ENCODE measurements at regions not wholly inside any gene's neighbourhood (a gene's known extent, or its start where the extent isn't known, plus 50 kb on each side); places are given as distances from the start of the nearest gene placed in this dataset.

DNA sequence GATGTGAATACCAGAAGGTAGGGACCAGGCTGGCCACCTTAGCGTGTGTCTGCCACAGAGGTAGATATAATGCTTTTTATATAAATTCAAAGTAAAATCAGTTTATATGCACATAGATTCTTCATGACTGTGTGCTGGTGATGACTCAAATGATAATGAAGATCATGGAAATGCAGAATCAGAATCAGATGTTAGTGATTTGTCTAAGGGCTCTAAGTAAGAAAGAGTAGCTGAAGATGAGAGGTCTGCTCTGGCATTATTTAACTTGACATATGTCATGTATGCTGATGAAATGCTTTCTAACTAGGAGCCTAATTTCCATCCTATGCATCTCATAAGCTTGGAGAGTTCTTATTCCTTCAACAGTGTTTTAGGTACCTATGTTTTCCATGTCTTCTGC, 50.3 kb upstream of the DPH6 start:
- H3K36me3 ChIP-seq (ENCODE audit: control insufficient read depth, insufficient read depth, low read length, severe bottlenecking), result no peaks in the 10 kb centered on the region
- H3K9ac ChIP-seq (ENCODE audit: low read length), result no peak overlapping the region
- H3K4me1 ChIP-seq (ENCODE audit: control insufficient read depth, insufficient read depth, low read length), result no peaks in the 10 kb centered on the region
- no peaks in the 10 kb centered on the region for H3K27me3 ChIP-seq (replicated peaks; ENCODE audit: control insufficient read depth, insufficient read depth, low read length)
- H3K9me3 ChIP-seq (ENCODE audit: control insufficient read depth, low read length), result no peaks in the 10 kb centered on the region
- peak; percentile 18 for DNase-seq (ENCODE audit: low read depth)
- H3K4me3 ChIP-seq (ENCODE audit: low read length), result no peak overlapping the region

- Histone ChIP-seq H3K4me3 (ENCODE audit: low read length) (no peak overlapping the region), H3K9ac (ENCODE audit: low read length) (no peak overlapping the region), H3K9me3 (ENCODE audit: control insufficient read depth, low read length) (no peaks in the 10 kb centered on the region), H3K36me3 (ENCODE audit: control insufficient read depth, insufficient read depth, low read length, severe bottlenecking) (no peaks in the 10 kb centered on the region), H3K27me3 (replicated peaks; ENCODE audit: control insufficient read depth, insufficient read depth, low read length) (no peaks in the 10 kb centered on the region), H3K4me1 (ENCODE audit: control insufficient read depth, insufficient read depth, low read length) (peaks cover 18% of the 10 kb centered on the region)
- DNase-seq (ENCODE audit: low read depth), result no peak
These were observed 56.9 kb upstream of the DPH6 start for GRCh38 chr15:35602836-35603235.

DNA sequence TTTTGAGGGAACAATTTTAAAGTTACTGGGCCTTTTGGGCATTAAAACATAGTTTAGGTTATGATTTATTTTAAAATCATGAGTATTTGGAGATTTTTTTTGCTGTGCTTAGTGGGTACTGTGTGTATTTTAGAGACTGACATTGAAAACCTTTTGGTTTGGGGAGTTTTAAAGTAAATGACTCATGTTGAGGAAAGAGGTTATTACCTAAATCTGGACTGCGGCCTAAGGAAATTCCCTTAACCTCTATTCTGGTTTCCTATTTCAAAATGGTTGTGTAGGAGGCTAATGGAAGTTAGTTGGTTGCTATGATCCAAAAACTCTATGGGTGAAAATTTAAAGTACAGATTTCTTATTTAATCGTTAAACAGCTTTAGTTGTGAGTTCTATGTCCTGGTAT, 57.3 kb upstream of the DPH6 start:
- DNase-seq (ENCODE audit: low read depth), result peak; percentile 62
- Histone ChIP-seq H3K9me3 (ENCODE audit: control insufficient read depth, low read length) (no peaks in the 10 kb centered on the region), H3K36me3 (ENCODE audit: control insufficient read depth, insufficient read depth, low read length, severe bottlenecking) (no peaks in the 10 kb centered on the region), H3K27me3 (replicated peaks; ENCODE audit: control insufficient read depth, insufficient read depth, low read length) (no peaks in the 10 kb centered on the region), H3K4me3 (ENCODE audit: low read length) (peak overlapping the region; percentile 51), H3K9ac (ENCODE audit: low read length) (peak overlapping the region; percentile 28), H3K4me1 (ENCODE audit: control insufficient read depth, insufficient read depth, low read length) (peaks cover 18% of the 10 kb centered on the region)

DNA sequence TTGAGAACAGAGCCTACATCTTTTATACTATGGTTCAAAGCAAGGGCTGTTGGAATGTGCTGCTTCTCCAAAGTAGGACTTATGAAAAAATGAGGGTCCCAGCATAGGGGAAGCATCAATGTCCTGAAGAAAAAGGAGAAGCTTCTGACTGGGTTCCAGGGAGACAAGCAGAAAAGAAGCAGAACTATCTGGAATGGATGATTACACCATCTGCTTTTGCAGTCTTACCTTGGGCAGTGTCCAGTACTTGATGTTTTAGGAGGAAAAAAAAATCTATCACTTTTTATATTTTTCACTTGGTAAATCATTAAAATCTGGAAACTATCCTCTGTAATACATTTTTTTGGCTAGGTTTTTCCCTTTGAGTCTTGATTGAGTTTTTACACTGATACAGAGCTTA, 57.9 kb upstream of the DPH6 start:
- Histone ChIP-seq H3K9ac (ENCODE audit: low read length) (peak overlapping the region; percentile 28), H3K36me3 (ENCODE audit: control insufficient read depth, insufficient read depth, low read length, severe bottlenecking) (no peaks in the 10 kb centered on the region), H3K27me3 (replicated peaks; ENCODE audit: control insufficient read depth, insufficient read depth, low read length) (no peaks in the 10 kb centered on the region), H3K9me3 (ENCODE audit: control insufficient read depth, low read length) (no peaks in the 10 kb centered on the region), H3K4me1 (ENCODE audit: control insufficient read depth, insufficient read depth, low read length) (peaks cover 18% of the 10 kb centered on the region), H3K4me3 (ENCODE audit: low read length) (peak overlapping the region; percentile 51)
- no peak for DNase-seq (ENCODE audit: low read depth)

GRCh38 chr15:35605764-35606449, 59.9 kb upstream of the DPH6 start:
- H3K36me3 ChIP-seq (ENCODE audit: control insufficient read depth, insufficient read depth, low read length, severe bottlenecking), result no peaks in the 10 kb centered on the region
- no peak overlapping the region for H3K9ac ChIP-seq (ENCODE audit: low read length)
- no peak for DNase-seq (ENCODE audit: low read depth)
- peaks cover 18% of the 10 kb centered on the region for H3K4me1 ChIP-seq (ENCODE audit: control insufficient read depth, insufficient read depth, low read length)
- H3K9me3 ChIP-seq (ENCODE audit: control insufficient read depth, low read length), result peaks cover 4% of the 10 kb centered on the region
- no peak overlapping the region for H3K4me3 ChIP-seq (ENCODE audit: low read length)
- no peaks in the 10 kb centered on the region for H3K27me3 ChIP-seq (replicated peaks; ENCODE audit: control insufficient read depth, insufficient read depth, low read length)

DNA sequence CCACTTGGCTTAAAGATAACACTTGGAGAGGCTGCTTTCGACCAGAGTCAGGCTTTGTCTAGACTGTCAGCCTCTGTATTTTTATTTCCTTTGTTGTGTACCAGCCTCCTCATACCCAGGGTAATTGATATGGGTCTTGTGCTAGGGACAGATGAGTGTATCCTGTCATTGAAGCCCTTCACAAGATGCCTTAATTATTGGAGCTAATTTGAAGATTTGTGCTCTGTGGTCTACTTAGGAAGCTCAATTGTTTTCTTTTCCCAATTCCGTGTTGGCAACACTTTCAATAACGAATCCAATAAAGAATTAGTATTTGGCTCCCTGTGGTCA, 60.5 kb upstream of the DPH6 start:
- H3K9me3 ChIP-seq (ENCODE audit: control insufficient read depth, low read length), result peaks cover 4% of the 10 kb centered on the region
- no peak for DNase-seq (ENCODE audit: low read depth)
- H3K9ac ChIP-seq (ENCODE audit: low read length), result no peak overlapping the region
- H3K4me1 ChIP-seq (ENCODE audit: control insufficient read depth, insufficient read depth, low read length), result peaks cover 18% of the 10 kb centered on the region
- H3K4me3 ChIP-seq (ENCODE audit: low read length), result no peak overlapping the region
- H3K27me3 ChIP-seq (replicated peaks; ENCODE audit: control insufficient read depth, insufficient read depth, low read length), result no peaks in the 10 kb centered on the region
- H3K36me3 ChIP-seq (ENCODE audit: control insufficient read depth, insufficient read depth, low read length, severe bottlenecking), result no peaks in the 10 kb centered on the region

DNA sequence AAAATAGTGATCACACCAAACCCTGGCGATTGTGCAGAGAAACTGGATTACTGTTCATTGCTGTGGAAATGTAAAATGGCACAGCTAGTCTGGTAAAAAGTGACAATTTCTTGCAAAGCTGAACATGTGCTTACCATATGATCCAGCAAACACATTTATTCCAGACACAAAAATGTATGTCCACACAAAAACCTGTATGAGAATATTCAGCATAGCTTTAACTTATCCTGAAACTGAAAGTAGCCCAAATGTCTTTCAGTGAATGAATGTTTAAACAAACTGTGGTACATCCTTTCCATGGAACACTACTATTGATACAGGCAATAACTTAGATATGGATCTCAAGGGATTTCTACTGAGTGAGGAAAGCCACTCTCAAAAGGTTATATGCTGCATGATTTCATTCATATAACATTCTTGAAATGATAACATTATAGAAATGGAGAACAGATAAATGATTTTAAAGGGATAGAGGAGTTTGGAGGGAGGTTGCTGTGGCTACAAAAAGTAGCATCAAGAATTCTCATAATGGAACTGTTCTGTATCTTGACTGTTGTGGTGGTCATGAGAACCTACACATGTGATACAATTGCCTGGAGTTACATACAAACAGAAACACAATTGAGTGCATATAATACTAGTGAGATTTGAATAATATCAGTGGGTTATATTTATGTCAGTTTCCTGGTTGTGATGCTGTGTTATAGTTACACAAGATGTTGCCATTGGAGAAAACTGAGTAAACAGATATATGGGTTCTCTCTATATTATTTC, 70.7 kb upstream of the DPH6 start:
- no peak overlapping the region for H3K9ac ChIP-seq (ENCODE audit: low read length)
- no peak overlapping the region for H3K4me3 ChIP-seq (ENCODE audit: low read length)
- H3K9me3 ChIP-seq (ENCODE audit: control insufficient read depth, low read length), result no peaks in the 10 kb centered on the region
- DNase-seq (ENCODE audit: low read depth), result peak; percentile 23
- H3K27me3 ChIP-seq (replicated peaks; ENCODE audit: control insufficient read depth, insufficient read depth, low read length), result no peaks in the 10 kb centered on the region
- peaks cover 14% of the 10 kb centered on the region for H3K4me1 ChIP-seq (ENCODE audit: control insufficient read depth, insufficient read depth, low read length)
- no peaks in the 10 kb centered on the region for H3K36me3 ChIP-seq (ENCODE audit: control insufficient read depth, insufficient read depth, low read length, severe bottlenecking)

DNA sequence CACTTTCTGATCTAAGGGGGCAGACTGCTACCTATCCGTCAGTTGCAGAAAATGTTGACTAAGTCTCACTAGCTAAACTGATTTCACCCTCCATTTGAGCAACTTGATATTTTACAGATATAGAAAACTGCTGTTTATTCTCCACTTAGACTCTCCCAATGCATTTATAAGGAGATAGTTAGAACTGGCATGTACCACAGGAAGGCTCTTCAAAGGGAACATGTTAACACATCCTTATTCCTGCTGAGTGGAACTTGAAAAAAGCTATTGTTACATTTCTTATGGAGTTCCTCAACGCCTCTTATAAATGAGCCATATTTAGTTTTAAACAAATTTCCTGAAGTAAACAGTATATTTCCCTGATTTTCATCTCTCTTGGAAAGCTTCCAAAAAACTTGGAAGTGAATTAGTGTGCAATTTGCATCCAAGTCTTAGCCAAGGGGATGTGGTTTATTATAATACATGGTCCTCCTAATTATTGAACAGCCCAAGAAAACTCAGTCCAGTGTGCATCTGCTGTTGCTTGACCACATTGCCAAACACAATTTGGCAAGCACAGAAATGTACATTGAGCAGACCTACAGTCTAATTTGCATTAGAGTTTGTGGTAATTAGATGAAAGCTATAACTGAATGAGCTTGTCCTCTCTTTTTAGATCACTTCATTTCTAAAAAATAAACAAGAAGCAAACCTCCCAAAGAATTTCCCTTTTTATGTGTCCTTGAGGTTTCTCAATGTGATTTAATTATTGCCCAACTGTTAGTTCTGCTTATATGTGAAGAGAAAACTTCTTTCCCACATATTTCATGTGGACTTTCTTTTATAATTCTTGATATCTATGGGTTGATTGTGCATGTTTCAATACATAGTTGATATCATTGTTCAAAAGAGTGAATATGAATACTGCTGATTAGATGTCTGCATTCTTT, 72.6 kb upstream of the DPH6 start:
- H3K27me3 ChIP-seq (replicated peaks; ENCODE audit: control insufficient read depth, insufficient read depth, low read length), result no peaks in the 10 kb centered on the region
- DNase-seq (ENCODE audit: low read depth), result peak; percentile 78
- H3K9me3 ChIP-seq (ENCODE audit: control insufficient read depth, low read length), result no peaks in the 10 kb centered on the region
- no peaks in the 10 kb centered on the region for H3K36me3 ChIP-seq (ENCODE audit: control insufficient read depth, insufficient read depth, low read length, severe bottlenecking)
- H3K4me3 ChIP-seq (ENCODE audit: low read length), result peak overlapping the region; percentile 14
- H3K4me1 ChIP-seq (ENCODE audit: control insufficient read depth, insufficient read depth, low read length), result peaks cover 25% of the 10 kb centered on the region
- H3K9ac ChIP-seq (ENCODE audit: low read length), result peak overlapping the region; percentile 41

DNA sequence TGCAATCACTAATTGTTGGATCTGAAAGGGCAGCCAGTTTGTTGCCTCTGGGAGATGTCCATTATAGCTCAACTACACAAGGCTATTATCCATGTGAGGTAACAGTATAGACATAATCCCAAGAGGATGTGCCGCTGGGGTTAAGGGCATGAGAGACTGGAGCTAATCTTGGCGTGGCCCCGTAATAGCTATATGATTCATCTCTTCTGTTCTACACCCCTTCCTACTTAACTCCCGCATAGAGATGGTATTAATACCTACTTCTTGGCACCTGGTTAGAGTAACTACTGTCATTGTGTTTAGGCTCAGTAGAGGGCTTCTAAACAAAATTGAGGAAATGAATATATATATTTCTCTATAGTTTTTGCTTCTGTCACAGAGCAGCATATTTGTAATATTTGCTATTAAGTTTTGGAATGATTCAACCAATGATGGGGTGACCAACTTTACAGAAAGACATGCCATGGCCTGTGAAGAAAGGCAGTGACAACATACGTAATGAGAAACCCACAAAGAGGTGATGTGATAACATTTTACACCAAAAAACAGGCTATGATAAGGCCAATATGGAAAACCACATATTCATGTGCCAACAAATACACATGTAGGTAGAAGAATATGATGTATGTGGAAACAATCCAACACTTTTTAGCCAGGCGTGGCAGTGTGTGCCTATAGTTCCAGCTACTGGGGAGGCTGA, 76.8 kb upstream of the DPH6 start:
- Histone ChIP-seq H3K4me3 (ENCODE audit: low read length) (no peak overlapping the region), H3K9me3 (ENCODE audit: control insufficient read depth, low read length) (no peaks in the 10 kb centered on the region), H3K36me3 (ENCODE audit: control insufficient read depth, insufficient read depth, low read length, severe bottlenecking) (no peaks in the 10 kb centered on the region), H3K9ac (ENCODE audit: low read length) (no peak overlapping the region), H3K4me1 (ENCODE audit: control insufficient read depth, insufficient read depth, low read length) (peaks cover 55% of the 10 kb centered on the region), H3K27me3 (replicated peaks; ENCODE audit: control insufficient read depth, insufficient read depth, low read length) (no peaks in the 10 kb centered on the region)
- no peak for DNase-seq (ENCODE audit: low read depth)

- Histone ChIP-seq H3K9ac (ENCODE audit: low read length) (no peak overlapping the region), H3K27me3 (replicated peaks; ENCODE audit: control insufficient read depth, insufficient read depth, low read length) (no peaks in the 10 kb centered on the region), H3K4me3 (ENCODE audit: low read length) (no peak overlapping the region), H3K36me3 (ENCODE audit: control insufficient read depth, insufficient read depth, low read length, severe bottlenecking) (no peaks in the 10 kb centered on the region), H3K9me3 (ENCODE audit: control insufficient read depth, low read length) (no peaks in the 10 kb centered on the region), H3K4me1 (ENCODE audit: control insufficient read depth, insufficient read depth, low read length) (peaks cover 42% of the 10 kb centered on the region)
- DNase-seq (ENCODE audit: low read depth), result peak; percentile 95
These were observed 78.9 kb upstream of the DPH6 start for GRCh38 chr15:35624881-35625280.
